Neural cell (in vitro differentiated cells): ENCODE measurements at regions not wholly inside any gene's neighbourhood (a gene's known extent, or its start where the extent isn't known, plus 50 kb on each side); places are given as distances from the start of the nearest gene placed in this dataset.

Source experiments
- H2AFZ ChIP-seq: fragments of 200-600, 300-800 bp; sonication (generic), shearing (Covaris generic); 2 replicates; pipeline ENCODE4 v1.6.0; 2014; ENCODE audit warnings: low read depth, mild to moderate bottlenecking, antibody characterized with exemption, low read length, moderate library complexity
- H3F3A ChIP-seq: fragments of 200-600 bp; shearing (Covaris generic); 2 replicates; pipeline ENCODE4 v1.6.1; 2016; ENCODE audit warnings: mild to moderate bottlenecking, moderate library complexity, mixed read lengths, antibody characterized with exemption, low read length; ENCODE audit not compliant: insufficient read depth, poor library complexity, severe bottlenecking
- H3K27ac ChIP-seq: fragments of 200-600, 300-800 bp; sonication (generic), shearing (Covaris generic); 2 replicates; pipeline ENCODE4 v1.5.1; 2014; ENCODE audit warnings: mild to moderate bottlenecking, low read length, moderate library complexity
- H3K27me3 ChIP-seq: fragments of 300-800, 200-600 bp; sonication (generic), shearing (Covaris generic); 2 replicates; pipeline ENCODE4 v1.6.0; 2014; ENCODE audit warnings: mild to moderate bottlenecking, low read depth, low read length, moderate library complexity; ENCODE audit not compliant: insufficient read depth
- H3K36me3 ChIP-seq: fragments of 300-800, 200-600 bp; sonication (generic), shearing (Covaris generic); 2 replicates; pipeline ENCODE4 v1.5.1; 2014; ENCODE audit warnings: mild to moderate bottlenecking, antibody characterized with exemption, low read length, moderate library complexity; ENCODE audit not compliant: insufficient read depth
- H3K4me2 ChIP-seq: fragments of 300-800, 200-600 bp; sonication (generic), shearing (Covaris generic); 2 replicates; pipeline ENCODE4 v1.6.0; 2014; ENCODE audit warnings: mild to moderate bottlenecking, low read length
- H3K4me3 ChIP-seq: fragments of 300-800, 200-600 bp; sonication (generic), shearing (Covaris generic); 2 replicates; pipeline ENCODE4 v1.5.1; 2014; ENCODE audit warnings: mild to moderate bottlenecking, low read length, moderate library complexity
- H3K79me2 ChIP-seq: fragments of 200-600 bp; shearing (Covaris generic); replicated peaks from 2 replicates; pipeline ENCODE4 v1.6.0; 2014; ENCODE audit warnings: mild to moderate bottlenecking, low read length, moderate library complexity; ENCODE audit not compliant: insufficient read depth
- H3K9ac ChIP-seq: fragments of 300-800, 200-600 bp; sonication (generic), shearing (Covaris generic); 2 replicates; pipeline ENCODE4 v1.6.1; 2016; ENCODE audit warnings: mild to moderate bottlenecking, low read length, mixed read lengths
- H3K9me2 ChIP-seq: fragments of 200-600 bp; shearing (Covaris generic); 2 replicates; pipeline ENCODE4 v1.6.1; 2016; ENCODE audit warnings: mild to moderate bottlenecking, low read length, mixed read lengths; ENCODE audit not compliant: insufficient read depth
- H3K9me3 ChIP-seq: fragments of 200-600, 300-800 bp; sonication (generic), shearing (Covaris generic); 2 replicates; pipeline ENCODE4 v1.6.1; 2016; ENCODE audit warnings: mild to moderate bottlenecking, mixed run types, low read length, moderate library complexity, mixed read lengths
- H4K20me1 ChIP-seq: fragments of 200-600 bp; shearing (Covaris generic); 2 replicates; pipeline ENCODE4 v1.6.1; 2016; ENCODE audit warnings: mild to moderate bottlenecking, mixed run types; ENCODE audit not compliant: insufficient read depth
- CTCF ChIP-seq: fragments of 450-650 bp; IDR thresholded peaks from 2 replicates; pipeline ENCODE4 v1.5.1; 2014; ENCODE audit warnings: antibody characterized with exemption, mild to moderate bottlenecking, moderate library complexity; ENCODE audit not compliant: poor library complexity, severe bottlenecking
- EP300 ChIP-seq: fragments of 450-650 bp; conservative IDR thresholded peaks from 2 replicates; pipeline ENCODE4 v1.6.1; 2014; ENCODE audit warnings: antibody characterized with exemption, mild to moderate bottlenecking, moderate library complexity; ENCODE audit not compliant: poor library complexity, severe bottlenecking
- EZH2 ChIP-seq: fragments of 200-600, 300-800 bp; shearing (Covaris generic), sonication (generic); IDR thresholded peaks from 2 replicates; pipeline ENCODE4 v1.6.1; 2014; ENCODE audit warnings: antibody characterized with exemption, low read length, borderline replicate concordance, mild to moderate bottlenecking; ENCODE audit not compliant: insufficient read depth, poor library complexity, severe bottlenecking
- MXI1 ChIP-seq: fragments of 450-650 bp; conservative IDR thresholded peaks from 2 replicates; pipeline ENCODE4 v1.6.1; 2014; ENCODE audit warnings: antibody characterized with exemption, mild to moderate bottlenecking; ENCODE audit not compliant: poor library complexity, severe bottlenecking
- POLR2AphosphoS5 ChIP-seq: IDR thresholded peaks from 2 replicates; pipeline ENCODE4 v1.6.1; 2012
- RAD21 ChIP-seq: fragments of 450-650 bp; conservative IDR thresholded peaks from 2 replicates; pipeline ENCODE4 v1.6.1; 2014; ENCODE audit warnings: antibody characterized with exemption, mild to moderate bottlenecking, moderate library complexity
- REST ChIP-seq: IDR thresholded peaks from 2 replicates; pipeline ENCODE4 v1.6.1; 2012; ENCODE audit warnings: borderline replicate concordance
- SMC3 ChIP-seq: fragments of 450-650 bp; conservative IDR thresholded peaks from 2 replicates; pipeline ENCODE4 v1.6.1; 2014; ENCODE audit warnings: antibody characterized with exemption, mild to moderate bottlenecking, moderate library complexity; ENCODE audit not compliant: poor library complexity
- TAF1 ChIP-seq: IDR thresholded peaks from 2 replicates; pipeline ENCODE4 v1.6.1; 2012; ENCODE audit warnings: low read depth

- H3K9ac ChIP-seq: no peak overlapping the region
- H4K20me1 ChIP-seq: no peaks in the 10 kb centered on the region
- no peak overlapping the region for H2AFZ ChIP-seq
- no peaks in the 10 kb centered on the region for H3K9me3 ChIP-seq
- no peaks in the 10 kb centered on the region for H3K9me2 ChIP-seq
- no peaks in the 10 kb centered on the region for H3K79me2 ChIP-seq
- TF ChIP-seq SMC3: no peak
- no peak for TF ChIP-seq MXI1
- no peak for TF ChIP-seq RAD21
- no peak overlapping the region for H3K4me3 ChIP-seq
- no peak overlapping the region for H3K4me2 ChIP-seq
- no peaks in the 10 kb centered on the region for H3F3A ChIP-seq
- H3K27ac ChIP-seq: no peak overlapping the region
- H3K27me3 ChIP-seq: no peaks in the 10 kb centered on the region
- no peaks in the 10 kb centered on the region for H3K36me3 ChIP-seq
Observed at GRCh38 chr20:60786686-60787217, 465.3 kb upstream of the CDH4 start.

- H3F3A ChIP-seq: no peaks in the 10 kb centered on the region
- TF ChIP-seq MXI1 (no peak), CTCF (no peak), SMC3 (no peak), EP300 (no peak), EZH2 (no peak), TAF1 (no peak), REST (no peak), RAD21 (no peak), POLR2AphosphoS5 (no peak)
Observed at GRCh38 chr20:60787276-60787675, 464.8 kb upstream of the CDH4 start.

GRCh38 chr20:60788070-60788469, 464.0 kb upstream of the CDH4 start:
- Histone ChIP-seq H2AFZ (no peak overlapping the region), H3K9me3 (no peaks in the 10 kb centered on the region), H3K79me2 (no peaks in the 10 kb centered on the region), H3K9ac (no peak overlapping the region), H3F3A (no peaks in the 10 kb centered on the region), H3K4me3 (no peak overlapping the region), H3K36me3 (no peaks in the 10 kb centered on the region), H4K20me1 (no peaks in the 10 kb centered on the region), H3K4me2 (no peak overlapping the region), H3K9me2 (no peaks in the 10 kb centered on the region), H3K27ac (no peak overlapping the region), H3K27me3 (no peaks in the 10 kb centered on the region)
- TF ChIP-seq RAD21: no peak
- TF ChIP-seq POLR2AphosphoS5: peak; percentile 59
- TF ChIP-seq EP300: peak; percentile 73
- TF ChIP-seq CTCF: no peak

More at GRCh38 chr20:60787276-60787675, 464.8 kb upstream of the CDH4 start:
- Histone ChIP-seq H3K9ac (no peak overlapping the region), H2AFZ (no peak overlapping the region), H3K36me3 (no peaks in the 10 kb centered on the region), H3K27me3 (no peaks in the 10 kb centered on the region), H3K9me2 (no peaks in the 10 kb centered on the region), H3K4me3 (no peak overlapping the region), H3K79me2 (no peaks in the 10 kb centered on the region), H4K20me1 (no peaks in the 10 kb centered on the region), H3K27ac (no peak overlapping the region), H3K9me3 (no peaks in the 10 kb centered on the region), H3K4me2 (no peak overlapping the region)
